ENCODE measurements at regions not wholly inside any gene's neighbourhood (a gene's known extent, or its start where the extent isn't known, plus 50 kb on each side); places are given as distances from the start of the nearest gene placed in this dataset.

GRCh38 chr7:67408109-67408508, 411.5 kb downstream of the TYW1 start:
- Histone ChIP-seq H2BK20ac (ENCODE audit: low read length) (no peak overlapping the region), H3K18ac (ENCODE audit: extremely low read depth, low read length) (no peak overlapping the region), H3K79me1 (ENCODE audit: low read depth, low read length) (no peaks in the 10 kb centered on the region; the same call in 1 of the 2 replicates), H2AK5ac (ENCODE audit: low read depth, low read length) (no peak overlapping the region), H3K23me2 (ENCODE audit: low read depth, low read length) (no peaks in the 10 kb centered on the region), H3K36me3 (ENCODE audit: control insufficient read depth in 2 of 4, insufficient read depth in 4 of 4, low read length in 3 of 4) (no peaks in the 10 kb centered on the region), H4K20me1 (replicated peaks in 1 of 2; ENCODE audit: control insufficient read depth in 1 of 2, insufficient read depth in 2 of 2, low read length in 2 of 2) (no peaks in the 10 kb centered on the region), H3K4me3 (ENCODE audit: extremely low read depth in 1 of 4, insufficient read depth in 2 of 4, low read depth in 3 of 4, low read length in 4 of 4) (no peak overlapping the region), H2BK15ac (ENCODE audit: low read length) (no peak overlapping the region), H4K8ac (ENCODE audit: extremely low read depth, insufficient read depth, low read length) (no peak overlapping the region), H3K4ac (replicated peaks; ENCODE audit: insufficient read length, low read depth, low read length) (no peak overlapping the region), H4K91ac (replicated peaks; ENCODE audit: insufficient read length, low read length) (no peak overlapping the region), H3K56ac (replicated peaks; ENCODE audit: insufficient read length, low read depth, low read length) (no peak overlapping the region), H3K79me2 (ENCODE audit: control insufficient read depth in 1 of 2, insufficient read depth in 2 of 2, low read length in 2 of 2) (no peaks in the 10 kb centered on the region), H3K4me1 (replicated peaks in 1 of 4; ENCODE audit: control insufficient read depth in 3 of 4, insufficient read depth in 4 of 4, low read length in 3 of 4) (no peaks in the 10 kb centered on the region), H3K27me3 (replicated peaks in 1 of 4; ENCODE audit: control insufficient read depth in 3 of 4, extremely low read depth in 1 of 4, insufficient read depth in 3 of 4, low read length in 3 of 4) (no peaks in the 10 kb centered on the region; a peak in 1 of 7 replicates), H3K9me3 (ENCODE audit: insufficient read depth in 2 of 2, low read depth in 1 of 2, low read length in 1 of 2) (peaks cover 0 to 2% of the 10 kb centered on the region in 2 experiments; a peak in 1 of 4 replicates), H3K9ac (replicated peaks in 1 of 4; ENCODE audit: extremely low read depth in 1 of 4, low read depth in 3 of 4, low read length in 3 of 4) (no peak overlapping the region), H2AFZ (ENCODE audit: low read length) (no peak overlapping the region), H3K4me2 (ENCODE audit: insufficient read depth in 1 of 2, low read depth in 2 of 2, low read length in 2 of 2) (no peak overlapping the region), H3K27ac (ENCODE audit: low read depth, low read length) (no peak overlapping the region), H3K14ac (ENCODE audit: insufficient read length) (no peak overlapping the region), H2BK12ac (ENCODE audit: low read depth, low read length) (no peak overlapping the region), H3K23ac (ENCODE audit: insufficient read length) (no peak overlapping the region), H2BK120ac (replicated peaks; ENCODE audit: low read depth, low read length) (no peak overlapping the region), H4K5ac (ENCODE audit: insufficient read length, low read depth, low read length) (no peak overlapping the region), H2BK5ac (ENCODE audit: low read depth, low read length) (no peak overlapping the region)
- TF ChIP-seq EGR1 (IDR thresholded peaks at IDR 0.05; ENCODE audit: borderline replicate concordance, low read depth, low read length) (no peak), KDM5A (IDR thresholded peaks at IDR 0.05; ENCODE audit: low read length) (no peak), SIX5 (IDR thresholded peaks at IDR 0.05; ENCODE audit: low read depth, low read length) (no peak), EP300 (IDR thresholded peaks at IDR 0.05; ENCODE audit: borderline replicate concordance in 1 of 2, low read depth in 2 of 2, low read length in 2 of 2) (no peak), JUND (IDR thresholded peaks at IDR 0.05; ENCODE audit: low read length) (no peak), USF2 (IDR thresholded peaks at IDR 0.05; ENCODE audit: low read length) (no peak), PHF8 (conservative IDR thresholded peaks at IDR 0.05; ENCODE audit: low read depth, low read length) (no peak), POLR2A (IDR thresholded peaks at IDR 0.05; ENCODE audit: control extremely low read depth in 1 of 2, low read depth in 2 of 2, low read length in 2 of 2) (no peak), SRF (IDR thresholded peaks at IDR 0.05; ENCODE audit: low read depth, low read length) (no peak)
- ChIA-PET POLR2A (ENCODE audit: partially characterized antibody) (no interaction called here), CTCF (ENCODE audit: partially characterized antibody) (interaction anchor here (0.9 kb wide), 1 partner anchor 30 kb away, joined by 3 read pairs; no protein-coding TSS in a partner anchor)
- FAIRE-seq: no peak
- no peak for DNase-seq (ENCODE audit: low read depth in 1 of 2, low spot score in 2 of 2)

Data from H1 (cell line).